ENCODE measurements at regions not wholly inside any gene's neighbourhood (a gene's known extent, or its start where the extent isn't known, plus 50 kb on each side); places are given as distances from the start of the nearest gene placed in this dataset.

DNA sequence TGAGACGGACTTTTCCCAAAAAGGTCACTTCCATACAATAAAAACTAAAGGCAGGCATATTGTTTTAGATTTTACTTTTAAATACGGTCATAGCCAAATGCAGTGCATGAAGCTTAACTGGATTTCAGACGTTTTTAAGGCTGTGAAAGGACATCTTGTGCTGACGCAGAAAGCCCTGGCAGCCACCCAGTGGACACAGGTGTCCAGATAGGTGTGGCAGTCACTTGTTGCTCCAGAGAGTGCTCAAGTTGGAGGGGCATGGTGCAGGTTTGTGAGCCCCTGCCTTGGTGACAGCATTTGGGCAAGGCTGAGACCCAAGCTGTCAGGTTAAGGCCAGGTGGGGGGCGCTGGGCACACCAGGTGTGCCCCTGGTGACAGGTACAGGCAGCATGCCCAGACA lies 135.8 kb upstream of the TBL1X start:
- DNase-seq (ENCODE audit: extremely low read depth, low read depth): no peak
- no peak overlapping the region for H3K4me3 ChIP-seq (replicated peaks; ENCODE audit: low read depth, low read length)
- TF ChIP-seq, protein P1, sequence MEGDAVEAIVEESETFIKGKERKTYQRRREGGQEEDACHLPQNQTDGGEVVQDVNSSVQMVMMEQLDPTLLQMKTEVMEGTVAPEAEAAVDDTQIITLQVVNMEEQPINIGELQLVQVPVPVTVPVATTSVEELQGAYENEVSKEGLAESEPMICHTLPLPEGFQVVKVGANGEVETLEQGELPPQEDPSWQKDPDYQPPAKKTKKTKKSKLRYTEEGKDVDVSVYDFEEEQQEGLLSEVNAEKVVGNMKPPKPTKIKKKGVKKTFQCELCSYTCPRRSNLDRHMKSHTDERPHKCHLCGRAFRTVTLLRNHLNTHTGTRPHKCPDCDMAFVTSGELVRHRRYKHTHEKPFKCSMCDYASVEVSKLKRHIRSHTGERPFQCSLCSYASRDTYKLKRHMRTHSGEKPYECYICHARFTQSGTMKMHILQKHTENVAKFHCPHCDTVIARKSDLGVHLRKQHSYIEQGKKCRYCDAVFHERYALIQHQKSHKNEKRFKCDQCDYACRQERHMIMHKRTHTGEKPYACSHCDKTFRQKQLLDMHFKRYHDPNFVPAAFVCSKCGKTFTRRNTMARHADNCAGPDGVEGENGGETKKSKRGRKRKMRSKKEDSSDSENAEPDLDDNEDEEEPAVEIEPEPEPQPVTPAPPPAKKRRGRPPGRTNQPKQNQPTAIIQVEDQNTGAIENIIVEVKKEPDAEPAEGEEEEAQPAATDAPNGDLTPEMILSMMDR (IDR thresholded peaks at IDR 0.05; ENCODE audit: low read depth, low read length, missing control alignments): no peak

DNA sequence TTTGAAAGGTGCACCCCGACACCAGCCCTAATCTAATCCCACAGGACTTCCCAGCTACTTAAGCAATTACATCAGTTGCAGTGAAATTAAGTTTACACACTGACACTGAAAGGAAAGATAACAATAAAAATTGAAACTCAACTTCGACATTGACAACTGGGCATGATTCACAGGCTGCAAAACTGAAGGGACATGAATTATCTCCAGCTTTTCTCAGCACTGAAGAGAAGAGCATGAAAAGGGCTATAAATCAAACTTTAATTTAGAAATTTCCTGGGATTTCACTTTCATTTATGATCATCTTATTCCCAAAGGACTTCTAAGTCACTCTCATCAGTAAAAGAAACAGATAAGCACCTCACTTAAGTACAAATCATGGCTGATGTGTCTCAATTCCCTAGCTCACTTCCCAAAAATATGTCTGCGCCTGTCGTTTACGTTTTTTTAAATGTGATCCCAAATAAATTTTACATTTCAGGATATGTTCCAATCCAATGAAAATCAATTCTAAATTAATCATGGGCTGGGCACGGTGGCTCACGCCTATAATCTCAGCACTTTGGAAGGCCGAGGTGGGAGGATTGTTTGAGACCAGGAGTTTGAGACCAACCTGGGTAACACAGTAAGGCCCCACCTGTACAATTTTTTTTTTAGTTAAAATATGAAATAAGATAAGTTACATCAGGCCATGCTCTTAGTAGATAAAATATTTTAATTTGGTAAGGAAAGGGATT lies 134.4 kb upstream of the TBL1X start:
- no peak for DNase-seq (ENCODE audit: extremely low read depth, low read depth)

DNA sequence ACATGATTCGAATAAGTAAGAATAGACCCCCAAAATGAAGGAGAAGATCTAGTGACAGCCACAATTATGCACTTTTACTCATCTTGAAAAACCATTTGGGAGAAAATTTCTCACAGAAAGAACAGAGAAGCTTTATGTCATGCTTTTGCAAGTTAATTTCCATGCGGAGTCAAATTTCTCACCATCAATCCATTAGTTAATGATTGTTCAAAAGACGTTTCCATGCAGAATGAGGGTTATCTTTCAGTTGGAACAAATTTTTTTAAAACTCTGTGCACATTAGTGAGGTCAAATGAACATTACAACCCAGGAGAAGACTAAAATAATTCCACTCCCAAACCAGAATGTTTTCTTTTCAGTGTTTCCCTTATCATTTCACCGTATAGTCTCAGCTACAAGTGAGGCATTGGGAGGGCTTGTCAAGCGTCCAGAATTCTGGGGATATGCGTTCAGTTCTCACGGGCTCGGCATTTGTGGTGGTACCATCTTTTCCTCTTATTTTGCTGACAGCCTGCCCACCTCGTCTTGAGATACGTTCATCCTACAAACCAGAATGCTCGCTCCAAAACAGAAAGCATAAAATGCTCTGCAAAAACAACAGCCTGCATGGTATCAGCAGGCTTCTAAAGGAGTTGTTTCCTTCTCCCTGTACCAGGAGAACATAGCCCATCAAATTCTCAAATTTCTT lies 130.8 kb upstream of the TBL1X start:
- DNase-seq (ENCODE audit: extremely low read depth, low read depth): no peak
- TF ChIP-seq, protein P1 (IDR thresholded peaks at IDR 0.05; ENCODE audit: low read depth, low read length, missing control alignments): no peak
- H3K4me3 ChIP-seq (replicated peaks; ENCODE audit: low read depth, low read length): no peak overlapping the region

More for the DNA sequence above, 134.4 kb upstream of the TBL1X start:
- no peak overlapping the region for H3K4me3 ChIP-seq (replicated peaks; ENCODE audit: low read depth, low read length)
- TF ChIP-seq, protein P1 (IDR thresholded peaks at IDR 0.05; ENCODE audit: low read depth, low read length, missing control alignments): no peak

DNA sequence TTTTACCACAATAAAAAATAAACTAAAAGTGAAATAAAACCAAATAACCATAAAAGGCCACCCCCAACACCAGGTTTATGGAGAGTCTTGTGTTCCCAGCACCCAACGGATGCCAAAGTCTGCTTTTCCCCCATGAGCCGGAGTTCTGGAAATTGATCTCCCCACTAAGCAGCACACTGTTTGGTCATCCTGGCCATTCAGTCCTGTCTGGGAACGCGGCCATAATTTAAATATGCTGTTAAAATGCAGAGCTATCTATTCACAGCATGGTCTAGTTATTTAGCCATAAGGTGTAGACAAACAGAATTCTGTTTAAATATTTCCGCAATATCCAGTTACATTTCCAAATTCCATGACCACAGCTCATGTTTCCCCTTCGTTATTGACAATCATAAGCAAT lies 129.6 kb upstream of the TBL1X start:
- TF ChIP-seq, protein P1 (IDR thresholded peaks at IDR 0.05; ENCODE audit: low read depth, low read length, missing control alignments): no peak
- no peak overlapping the region for H3K4me3 ChIP-seq (replicated peaks; ENCODE audit: low read depth, low read length)
- no peak for DNase-seq (ENCODE audit: extremely low read depth, low read depth)

DNA sequence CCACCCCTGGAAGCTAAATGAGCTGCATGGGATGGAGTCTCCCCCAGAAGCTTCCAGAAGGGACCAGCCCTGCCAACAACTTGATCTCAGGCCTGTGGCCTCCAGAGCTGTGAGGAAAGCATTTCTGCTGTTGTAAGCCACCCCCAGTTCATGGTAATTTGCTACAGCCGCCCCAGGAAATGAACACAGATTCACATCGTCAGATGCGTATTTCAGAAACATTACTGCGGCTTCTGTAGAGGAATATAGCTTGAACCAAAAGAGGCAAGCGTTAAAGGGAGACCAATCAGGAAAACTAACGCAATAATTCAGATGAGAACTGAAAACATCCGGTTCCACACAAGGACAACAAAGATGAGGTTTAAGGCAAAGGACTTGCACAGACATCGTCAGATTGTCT lies 128.4 kb upstream of the TBL1X start:
- no peak overlapping the region for H3K4me3 ChIP-seq (replicated peaks; ENCODE audit: low read depth, low read length)
- no peak for DNase-seq (ENCODE audit: extremely low read depth, low read depth)
- TF ChIP-seq, protein P1 (IDR thresholded peaks at IDR 0.05; ENCODE audit: low read depth, low read length, missing control alignments): no peak

DNA sequence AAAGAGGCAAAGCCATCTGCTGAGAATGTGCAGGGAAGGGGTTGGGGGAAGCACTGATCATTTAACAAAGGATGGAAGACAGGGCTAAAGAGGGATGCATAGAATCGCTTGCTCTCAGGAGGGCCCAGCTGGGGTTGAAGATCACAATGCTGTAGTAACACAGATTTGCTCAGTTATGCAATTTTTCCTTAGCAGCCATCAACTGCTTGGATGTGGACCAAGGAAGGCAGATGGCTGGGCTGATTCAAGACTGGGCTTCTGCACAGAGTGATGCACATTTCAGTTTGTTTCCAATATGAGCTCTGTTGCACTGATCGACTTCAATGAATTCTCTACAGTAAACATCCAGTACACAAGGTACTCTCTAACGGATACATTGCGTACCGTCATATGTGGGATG lies 127.8 kb upstream of the TBL1X start:
- TF ChIP-seq, protein P1 (IDR thresholded peaks at IDR 0.05; ENCODE audit: low read depth, low read length, missing control alignments): no peak
- no peak overlapping the region for H3K4me3 ChIP-seq (replicated peaks; ENCODE audit: low read depth, low read length)
- no peak for DNase-seq (ENCODE audit: extremely low read depth, low read depth)
